Spleen (tissue), 7 donors: ENCODE measurements at regions not wholly inside any gene's neighbourhood (a gene's known extent, or its start where the extent isn't known, plus 50 kb on each side); places are given as distances from the start of the nearest gene placed in this dataset.

Source experiments
- POLR2A ChIP-seq, 3 donors: fragments of 450-650 bp; IDR thresholded peaks; one replicate each; pipeline ENCODE4 v1.5.1; 2017; ENCODE audit warnings: antibody characterized with exemption in 3 of 3, mild to moderate bottlenecking in 1 of 3
- TF ChIP-seq, protein P1 (sequence below), 11 experiments: fragments of 200-600 bp in 7 of 11; fragments of 450-650 bp in 4 of 11; sonication (generic) in 4 of 11; IDR thresholded peaks in 8 of 11; conservative IDR thresholded peaks in 3 of 11; 1 replicate in 7 of 11; 2 replicates in 4 of 11; pipeline versions ENCODE4 v1.4.0 to v1.8.0; 2016 to 2021; ENCODE audit warnings: antibody characterized with exemption in 11 of 11, inconsistent platforms in 4 of 11, mild to moderate bottlenecking in 1 of 11
- donor health status: DM: no; HTN: no; CAD: no; lungs with moderate emphysema.
- donor health status: DM: no; HTN: no; CAD: no.
- donor health status: DM: no; HTN: no; CAD: no.

DNA sequence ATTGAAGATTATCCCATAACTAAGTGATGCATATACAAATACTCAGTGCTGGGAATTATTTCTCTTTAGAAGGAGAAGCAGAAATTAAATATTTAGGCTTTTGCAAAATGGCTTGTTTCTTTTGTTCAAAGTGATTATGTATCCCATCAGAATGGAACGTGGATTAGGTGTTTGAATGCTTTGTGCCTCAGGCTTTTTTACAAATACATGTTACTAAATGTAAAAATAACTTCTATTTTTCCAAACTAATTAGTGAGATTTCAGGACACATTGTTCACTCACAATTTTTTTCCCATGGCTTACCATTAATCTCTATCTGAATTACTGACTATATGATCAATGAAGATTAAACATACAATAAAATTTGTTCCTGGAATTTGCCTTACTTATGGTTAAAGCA lies 925.9 kb upstream of the CITED2 start:
- no peak for TF ChIP-seq POLR2A (IDR thresholded peaks at IDR 0.05)
- TF ChIP-seq, protein P1, sequence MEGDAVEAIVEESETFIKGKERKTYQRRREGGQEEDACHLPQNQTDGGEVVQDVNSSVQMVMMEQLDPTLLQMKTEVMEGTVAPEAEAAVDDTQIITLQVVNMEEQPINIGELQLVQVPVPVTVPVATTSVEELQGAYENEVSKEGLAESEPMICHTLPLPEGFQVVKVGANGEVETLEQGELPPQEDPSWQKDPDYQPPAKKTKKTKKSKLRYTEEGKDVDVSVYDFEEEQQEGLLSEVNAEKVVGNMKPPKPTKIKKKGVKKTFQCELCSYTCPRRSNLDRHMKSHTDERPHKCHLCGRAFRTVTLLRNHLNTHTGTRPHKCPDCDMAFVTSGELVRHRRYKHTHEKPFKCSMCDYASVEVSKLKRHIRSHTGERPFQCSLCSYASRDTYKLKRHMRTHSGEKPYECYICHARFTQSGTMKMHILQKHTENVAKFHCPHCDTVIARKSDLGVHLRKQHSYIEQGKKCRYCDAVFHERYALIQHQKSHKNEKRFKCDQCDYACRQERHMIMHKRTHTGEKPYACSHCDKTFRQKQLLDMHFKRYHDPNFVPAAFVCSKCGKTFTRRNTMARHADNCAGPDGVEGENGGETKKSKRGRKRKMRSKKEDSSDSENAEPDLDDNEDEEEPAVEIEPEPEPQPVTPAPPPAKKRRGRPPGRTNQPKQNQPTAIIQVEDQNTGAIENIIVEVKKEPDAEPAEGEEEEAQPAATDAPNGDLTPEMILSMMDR (IDR thresholded peaks at IDR 0.05 in 8 of 11, conservative IDR thresholded peaks at IDR 0.05 in 3 of 11): no peak
